ENCODE measurements at regions not wholly inside any gene's neighbourhood (a gene's known extent, or its start where the extent isn't known, plus 50 kb on each side); places are given as distances from the start of the nearest gene placed in this dataset.
A peak's percentile ranks its signal among the peaks of the same experiment; 100 is the strongest.

DNA sequence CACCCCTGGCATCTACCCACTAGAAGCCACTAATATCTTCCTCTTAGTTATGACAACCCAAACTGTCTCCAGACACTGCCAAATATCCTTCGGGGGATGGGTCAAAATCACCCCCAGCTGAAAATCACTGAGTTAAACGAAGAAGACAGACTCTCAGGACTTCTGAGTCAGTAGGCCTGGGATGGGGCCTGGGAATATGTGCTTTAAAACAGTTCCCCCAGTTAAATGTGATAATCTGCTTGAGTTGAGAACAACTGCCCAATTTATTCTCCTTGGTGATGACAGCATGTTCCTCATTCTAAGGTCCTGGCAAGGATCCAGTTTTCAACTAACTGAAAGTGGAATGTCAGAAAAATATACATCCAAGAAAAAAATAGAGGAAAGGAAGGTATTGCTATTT, 52.4 kb downstream of the CBLL2 start:
- in situ Hi-C loops (cut with HindIII; ENCODE audit: low pct_unique_long_range_greater_than_20kb, low sequenced_read_pairs), result no loop called here
- no peak for DNase-seq (ENCODE audit: low read depth in 1 of 2, low spot score in 1 of 2)
- no peak for TF ChIP-seq JUND (IDR thresholded peaks at IDR 0.05; ENCODE audit: low read depth)

DNA sequence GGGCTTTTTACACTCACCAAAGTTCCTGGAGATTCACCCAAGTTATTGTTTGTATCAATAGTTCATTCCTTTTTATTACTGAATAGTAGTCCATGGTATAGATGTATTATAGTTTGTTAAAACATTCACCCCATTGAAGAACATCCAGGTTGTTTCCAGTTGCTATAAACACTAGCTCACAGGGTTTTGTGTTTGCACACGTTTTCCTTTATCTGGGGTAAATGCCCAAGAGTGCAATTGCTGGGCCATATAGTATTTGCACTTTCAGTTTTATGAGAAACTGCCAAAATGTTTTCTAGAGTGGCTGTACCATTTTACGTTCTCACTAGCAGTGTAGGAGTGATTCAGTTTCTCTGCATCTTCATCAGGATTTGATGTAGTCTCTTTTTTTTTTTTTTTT, 57.1 kb downstream of the CBLL2 start:
- DNase-seq (ENCODE audit: low read depth in 1 of 2, low spot score in 1 of 2), result no peak
- no peak for TF ChIP-seq JUND (IDR thresholded peaks at IDR 0.05; ENCODE audit: low read depth)
- in situ Hi-C loops (cut with HindIII; ENCODE audit: low pct_unique_long_range_greater_than_20kb, low sequenced_read_pairs), result no loop called here

DNA sequence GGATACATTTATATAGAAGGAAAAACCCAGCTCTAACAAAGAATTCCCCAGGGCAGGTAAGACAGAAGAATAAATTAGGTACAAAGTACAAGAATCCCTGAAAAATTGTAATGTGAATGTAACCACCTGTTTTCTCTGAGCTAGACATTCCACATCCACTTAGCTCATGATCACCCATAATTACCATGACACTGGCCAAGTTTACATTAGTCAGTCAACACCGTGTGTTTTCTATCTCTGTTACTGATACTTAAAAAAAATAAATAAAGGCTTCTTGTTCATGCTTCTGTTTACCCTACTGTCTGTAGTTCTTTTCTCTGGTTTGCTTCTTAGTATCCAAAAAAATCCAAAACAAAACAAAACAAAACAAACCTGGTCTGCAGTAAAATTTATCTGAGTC, 66.0 kb downstream of the CBLL2 start:
- peak in 1 of 2 experiments; percentile 7 for DNase-seq (ENCODE audit: low read depth in 1 of 2, low spot score in 1 of 2)
- no peak for TF ChIP-seq JUND (IDR thresholded peaks at IDR 0.05; ENCODE audit: low read depth)
- in situ Hi-C loops (cut with HindIII; ENCODE audit: low pct_unique_long_range_greater_than_20kb, low sequenced_read_pairs), result no loop called here

DNA sequence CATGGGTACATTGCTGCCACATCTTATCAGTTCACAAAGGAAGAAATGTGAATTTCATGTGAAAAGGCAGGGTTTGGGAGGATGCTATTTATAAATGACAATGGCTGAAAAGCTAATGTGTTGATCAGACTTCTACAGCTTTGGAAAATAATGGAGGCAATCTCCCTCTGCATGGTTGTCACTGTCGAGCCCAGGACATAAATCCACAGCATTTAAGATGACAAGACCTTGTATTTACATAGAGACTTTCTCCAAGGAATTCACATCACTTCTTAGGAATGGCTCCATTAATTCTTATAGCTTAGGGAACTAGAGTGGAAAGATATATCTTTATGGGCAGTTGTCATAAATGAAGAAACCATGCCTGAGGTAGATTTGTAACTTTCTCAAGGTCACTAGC, 66.7 kb downstream of the CBLL2 start:
- TF ChIP-seq JUND (IDR thresholded peaks at IDR 0.05; ENCODE audit: low read depth), result no peak
- DNase-seq (ENCODE audit: low read depth in 1 of 2, low spot score in 1 of 2), result no peak
- in situ Hi-C loops (cut with HindIII; ENCODE audit: low pct_unique_long_range_greater_than_20kb, low sequenced_read_pairs), result no loop called here

DNA sequence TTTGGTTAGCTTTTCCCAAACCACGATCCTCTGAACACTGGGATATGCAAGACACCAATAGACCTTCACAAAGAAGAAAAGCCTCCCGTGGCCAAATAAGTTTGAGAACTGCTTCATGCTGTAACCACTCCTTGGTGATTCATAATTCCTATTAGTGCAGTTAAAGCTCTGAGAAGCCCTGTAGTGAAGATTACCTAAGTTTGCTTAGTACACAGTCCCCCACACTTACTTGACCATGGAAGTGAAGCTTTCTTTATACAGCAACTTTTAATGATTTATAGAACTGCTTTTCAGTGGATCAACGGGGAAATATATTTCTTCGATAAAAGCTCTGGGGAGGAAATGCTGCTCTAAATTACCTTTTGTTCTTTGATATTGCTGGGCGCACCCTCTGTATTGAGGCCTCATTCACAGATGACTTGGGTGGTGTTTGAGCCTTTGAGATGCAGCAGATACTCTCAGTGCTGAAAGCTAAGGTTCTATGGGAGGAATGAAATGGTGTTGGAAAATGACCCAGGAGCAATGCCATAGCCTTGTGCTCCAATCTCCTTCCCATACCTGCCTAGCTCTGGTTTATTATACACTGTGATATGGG, 67.4 kb downstream of the CBLL2 start:
- no peak for DNase-seq (ENCODE audit: low read depth in 1 of 2, low spot score in 1 of 2)
- in situ Hi-C loops (cut with HindIII; ENCODE audit: low pct_unique_long_range_greater_than_20kb, low sequenced_read_pairs), result no loop called here
- TF ChIP-seq JUND (IDR thresholded peaks at IDR 0.05; ENCODE audit: low read depth), result no peak

DNA sequence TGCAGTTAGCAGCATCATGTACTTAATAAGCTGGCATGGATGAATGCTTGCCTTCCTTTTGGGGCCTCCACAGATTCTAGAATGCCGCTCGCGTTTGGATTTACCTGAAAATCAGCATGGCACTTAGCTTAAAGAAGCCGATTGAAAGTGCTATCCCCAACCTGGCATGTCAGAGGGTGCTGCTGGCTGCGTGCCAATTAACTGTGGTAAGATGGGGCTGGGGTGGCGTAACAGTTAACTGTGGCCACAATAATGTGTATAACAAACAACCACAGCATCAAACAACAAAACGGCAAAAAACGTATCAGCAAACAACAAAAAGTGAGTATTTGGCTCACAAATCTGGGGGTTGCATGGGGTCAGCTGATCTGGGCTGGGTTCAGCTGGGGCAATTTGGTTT, 70.5 kb downstream of the CBLL2 start:
- no peak for TF ChIP-seq JUND (IDR thresholded peaks at IDR 0.05; ENCODE audit: low read depth)
- in situ Hi-C loops (cut with HindIII; ENCODE audit: low pct_unique_long_range_greater_than_20kb, low sequenced_read_pairs), result no loop called here
- no peak for DNase-seq (ENCODE audit: low read depth in 1 of 2, low spot score in 1 of 2)

DNA sequence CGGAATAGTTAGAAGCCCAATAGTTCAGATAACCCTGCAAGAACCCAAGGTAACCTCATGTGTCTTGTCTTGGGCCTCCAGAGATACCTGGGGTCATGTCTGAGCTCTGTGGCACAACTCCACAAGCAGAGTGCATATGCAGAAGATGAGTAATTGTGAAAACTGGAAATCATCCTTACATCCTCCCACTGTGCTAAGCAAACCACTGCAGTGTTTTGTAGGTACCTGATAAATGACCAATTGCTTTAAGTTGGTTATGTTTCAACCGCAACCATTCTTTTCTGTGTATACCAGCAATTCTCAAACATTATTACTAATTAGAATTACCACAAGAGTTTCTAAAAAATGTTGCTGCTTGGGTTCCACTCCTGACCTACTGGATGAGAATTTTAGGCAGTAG, 73.2 kb downstream of the CBLL2 start:
- no peak for DNase-seq (ENCODE audit: low read depth in 1 of 2, low spot score in 1 of 2)
- in situ Hi-C loops (cut with HindIII; ENCODE audit: low pct_unique_long_range_greater_than_20kb, low sequenced_read_pairs), result no loop called here
- TF ChIP-seq JUND (IDR thresholded peaks at IDR 0.05; ENCODE audit: low read depth), result no peak

DNA sequence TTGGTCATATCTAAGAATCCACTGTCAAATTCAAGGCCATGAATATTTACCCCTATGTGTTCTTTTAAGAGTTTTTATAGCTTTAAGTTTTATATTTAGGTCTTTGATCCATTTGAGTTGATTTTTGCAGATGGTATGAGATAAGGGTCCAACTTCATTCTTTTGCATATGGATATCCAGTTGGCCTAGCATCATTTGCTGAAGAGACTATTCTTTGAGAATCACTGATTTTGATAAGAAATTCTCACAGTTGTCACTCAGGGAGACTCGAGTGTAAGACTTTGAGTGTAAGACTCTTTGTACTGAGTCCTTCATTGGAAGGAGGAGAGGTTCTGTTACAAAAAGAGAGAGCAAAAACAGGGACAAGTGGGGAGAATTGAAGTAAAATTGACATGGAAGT, 74.8 kb downstream of the CBLL2 start:
- no peak for DNase-seq (ENCODE audit: low read depth in 1 of 2, low spot score in 1 of 2)
- TF ChIP-seq JUND (IDR thresholded peaks at IDR 0.05; ENCODE audit: low read depth), result no peak
- in situ Hi-C loops (cut with HindIII; ENCODE audit: low pct_unique_long_range_greater_than_20kb, low sequenced_read_pairs), result no loop called here

DNA sequence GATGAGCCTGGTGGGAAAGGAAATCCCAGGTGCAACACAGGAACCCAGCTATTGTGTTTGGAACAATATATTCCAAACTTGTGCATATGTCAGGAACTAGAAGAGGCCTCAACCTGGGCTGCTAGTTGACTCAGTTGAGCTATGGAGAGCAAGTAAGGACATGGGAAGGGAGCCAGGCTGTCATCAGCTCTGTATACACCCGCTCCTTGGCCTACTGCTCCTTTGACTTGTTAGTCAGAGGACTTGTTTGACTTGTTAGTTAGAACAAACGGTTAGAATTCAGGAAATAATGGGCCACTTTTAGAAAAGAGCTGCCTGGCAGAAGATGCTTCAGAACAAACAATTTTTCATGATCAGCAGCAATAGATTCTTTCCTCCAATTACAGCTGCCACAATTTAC, 76.4 kb downstream of the CBLL2 start:
- DNase-seq (ENCODE audit: low read depth in 1 of 2, low spot score in 1 of 2), result no peak
- in situ Hi-C loops (cut with HindIII; ENCODE audit: low pct_unique_long_range_greater_than_20kb, low sequenced_read_pairs), result no loop called here
- no peak for TF ChIP-seq JUND (IDR thresholded peaks at IDR 0.05; ENCODE audit: low read depth)

DNA sequence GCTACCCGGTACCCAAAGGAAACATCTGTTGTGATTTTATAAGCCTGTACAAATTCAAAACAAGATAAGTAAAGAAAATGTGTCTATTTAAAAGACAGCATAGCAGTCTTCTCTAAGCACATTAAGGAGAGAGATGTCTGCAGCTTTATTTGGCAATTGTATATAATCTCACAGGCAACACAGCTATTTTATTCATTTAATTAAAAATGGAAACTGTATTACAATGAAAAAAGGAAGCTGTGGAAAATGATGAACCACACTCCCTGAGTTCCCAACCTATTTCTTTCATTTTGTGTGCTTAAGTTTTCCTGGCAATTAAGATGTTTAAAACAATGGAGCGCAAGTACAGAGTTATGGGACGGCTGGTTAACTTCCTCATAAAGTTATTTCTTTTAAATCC, 78.4 kb downstream of the CBLL2 start:
- in situ Hi-C loops (cut with HindIII; ENCODE audit: low pct_unique_long_range_greater_than_20kb, low sequenced_read_pairs), result no loop called here
- no peak for TF ChIP-seq JUND (IDR thresholded peaks at IDR 0.05; ENCODE audit: low read depth)
- no peak for DNase-seq (ENCODE audit: low read depth in 1 of 2, low spot score in 1 of 2)

DNA sequence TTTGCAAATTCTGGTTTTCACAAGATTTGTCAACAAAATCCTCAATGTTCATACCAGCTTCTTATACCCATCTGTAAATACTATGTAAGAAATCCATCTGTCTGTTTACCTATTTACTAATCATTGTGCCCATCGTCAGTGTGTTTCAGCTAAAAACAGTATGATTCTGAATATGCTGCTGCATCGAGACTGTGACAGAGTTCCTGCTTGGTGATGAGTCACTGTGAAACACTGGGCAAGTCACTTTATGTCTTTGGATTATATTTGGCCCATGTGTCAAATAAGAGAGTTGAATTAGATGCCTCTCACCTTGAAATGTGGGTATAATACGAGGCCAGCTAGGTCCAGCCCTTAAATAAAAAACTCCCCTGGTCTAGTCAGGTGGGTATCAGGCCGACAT, 79.3 kb downstream of the CBLL2 start:
- DNase-seq (ENCODE audit: low read depth in 1 of 2, low spot score in 1 of 2), result no peak
- in situ Hi-C loops (cut with HindIII; ENCODE audit: low pct_unique_long_range_greater_than_20kb, low sequenced_read_pairs), result no loop called here
- no peak for TF ChIP-seq JUND (IDR thresholded peaks at IDR 0.05; ENCODE audit: low read depth)

DNA sequence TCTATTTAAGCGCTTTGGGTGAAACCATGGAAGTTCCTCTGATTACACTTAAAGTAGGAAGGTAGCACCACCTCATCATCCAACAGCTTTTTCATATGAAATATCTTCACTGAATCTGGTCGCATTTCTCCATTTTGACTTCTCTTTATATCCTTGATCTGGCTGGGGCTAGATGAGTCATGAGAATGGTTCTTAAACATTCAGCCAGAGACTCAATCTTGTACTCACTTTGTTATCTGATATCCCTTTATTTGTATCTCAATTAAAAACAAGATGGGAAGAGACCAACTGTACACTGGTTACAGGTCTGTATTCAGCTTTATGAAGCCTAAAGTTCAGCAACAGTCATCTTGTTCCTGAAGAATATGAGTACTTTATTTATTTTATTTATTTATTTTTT, 84.9 kb downstream of the CBLL2 start:
- no peak for DNase-seq (ENCODE audit: low read depth in 1 of 2, low spot score in 1 of 2)
- no peak for TF ChIP-seq JUND (IDR thresholded peaks at IDR 0.05; ENCODE audit: low read depth)
- in situ Hi-C loops (cut with HindIII; ENCODE audit: low pct_unique_long_range_greater_than_20kb, low sequenced_read_pairs), result no loop called here

DNA sequence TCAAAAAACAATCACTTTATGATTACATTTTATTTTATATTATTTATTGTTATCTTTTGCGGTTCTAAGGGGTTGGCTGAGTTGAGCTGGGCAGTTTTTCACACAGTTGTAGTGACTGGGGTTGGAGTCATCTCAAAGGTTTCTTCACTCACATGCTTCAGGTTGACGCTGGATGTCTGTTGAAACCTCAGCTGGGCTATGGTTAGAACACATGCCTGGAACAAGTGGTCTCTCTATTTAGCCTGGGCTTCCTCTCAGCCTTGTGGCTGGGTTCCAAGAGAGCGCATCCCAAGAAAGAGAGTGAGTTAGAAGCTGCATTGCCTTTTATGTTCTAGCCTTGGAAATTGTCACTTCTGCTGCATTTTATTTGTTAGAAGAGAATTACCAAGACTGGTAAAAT, 87.4 kb downstream of the CBLL2 start:
- no peak for TF ChIP-seq JUND (IDR thresholded peaks at IDR 0.05; ENCODE audit: low read depth)
- no peak for DNase-seq (ENCODE audit: low read depth in 1 of 2, low spot score in 1 of 2)
- in situ Hi-C loops (cut with HindIII; ENCODE audit: low pct_unique_long_range_greater_than_20kb, low sequenced_read_pairs), result no loop called here

DNA sequence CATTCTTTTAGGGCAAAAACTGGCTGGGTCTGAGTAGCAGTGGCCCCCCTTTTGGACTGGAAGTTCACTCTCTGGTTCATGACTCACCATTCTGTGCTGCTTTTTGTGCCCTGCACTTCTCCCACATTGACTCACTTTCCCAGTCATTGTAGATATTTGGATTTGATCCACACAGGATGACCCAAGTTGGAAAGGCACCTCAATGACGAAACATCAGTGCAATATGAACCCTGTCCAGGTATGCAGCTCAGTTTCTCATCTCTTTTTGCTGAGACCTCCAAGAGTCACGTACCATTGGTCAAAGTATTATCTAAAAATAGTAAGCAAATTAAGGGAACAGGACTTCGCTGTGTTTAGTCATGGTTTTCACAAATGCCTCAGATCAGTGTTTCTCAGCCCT, 92.7 kb downstream of the CBLL2 start:
- DNase-seq (ENCODE audit: low read depth in 1 of 2, low spot score in 1 of 2), result no peak
- in situ Hi-C loops (cut with HindIII; ENCODE audit: low pct_unique_long_range_greater_than_20kb, low sequenced_read_pairs), result no loop called here
- TF ChIP-seq JUND (IDR thresholded peaks at IDR 0.05; ENCODE audit: low read depth), result no peak
